Ovary (tissue), 3 donors: ENCODE measurements at regions not wholly inside any gene's neighbourhood (a gene's known extent, or its start where the extent isn't known, plus 50 kb on each side); places are given as distances from the start of the nearest gene placed in this dataset.

Experiments used
- CTCF ChIP-seq, 3 donors: fragments of 450-650 bp in 2 of 3; fragments of 200-600 bp in 1 of 3; IDR thresholded peaks; one replicate each; pipeline versions ENCODE4 v1.5.1 to v1.8.0; 2016 to 2022; ENCODE audit warnings: antibody characterized with exemption in 3 of 3, mild to moderate bottlenecking in 1 of 3
- POLR2A ChIP-seq: fragments of 450-650 bp; IDR thresholded peaks from one replicate; pipeline ENCODE4 v1.6.1; 2017; ENCODE audit warnings: antibody characterized with exemption, mild to moderate bottlenecking, moderate library complexity
- donor health status: DM: no; HTN: no; CAD: no.

GRCh38 chr2:15840148-15840547 lies 100.2 kb upstream of the MYCN start:
- no peak for TF ChIP-seq CTCF (IDR thresholded peaks at IDR 0.05)
- no peak for TF ChIP-seq POLR2A
